ENCODE measurements at regions not wholly inside any gene's neighbourhood (a gene's known extent, or its start where the extent isn't known, plus 50 kb on each side); places are given as distances from the start of the nearest gene placed in this dataset.

- no peak for TF ChIP-seq EZH2phosphoT487 (IDR thresholded peaks at IDR 0.05; ENCODE audit: borderline replicate concordance, low read depth)
- no peak for TF ChIP-seq POLR2AphosphoS5 (IDR thresholded peaks at IDR 0.05; ENCODE audit: low read depth, low read length)
- TF ChIP-seq TEAD4 (IDR thresholded peaks at IDR 0.05; ENCODE audit: borderline replicate concordance, insufficient read depth): no peak
- no peak for TF ChIP-seq SIN3A (IDR thresholded peaks at IDR 0.05; ENCODE audit: borderline replicate concordance, low read depth, low read length)
- no peak for TF ChIP-seq MXI1 (IDR thresholded peaks at IDR 0.05; ENCODE audit: low read depth, low read length)
- no peak for TF ChIP-seq NFIC (IDR thresholded peaks at IDR 0.05; ENCODE audit: borderline replicate concordance)
- no peak for TF ChIP-seq ZBTB33 (IDR thresholded peaks at IDR 0.05; ENCODE audit: borderline replicate concordance, low read depth)
- Histone ChIP-seq H2AFZ (ENCODE audit: low read depth) (no peak overlapping the region), H3K9ac (no peak overlapping the region), H3K27me3 (ENCODE audit: insufficient read depth) (no peaks in the 10 kb centered on the region), H3K79me2 (ENCODE audit: insufficient read depth) (no peaks in the 10 kb centered on the region), H3K27ac (ENCODE audit: low read depth in 2 of 2, low read length in 1 of 2) (no peak overlapping the region), H4K20me1 (ENCODE audit: insufficient read depth) (no peaks in the 10 kb centered on the region), H3F3A (replicated peaks; ENCODE audit: insufficient read depth) (no peaks in the 10 kb centered on the region), H3K4me1 (ENCODE audit: control insufficient read depth in 1 of 2, insufficient read depth in 2 of 2, low read depth in 1 of 2, low read length in 1 of 2) (no peaks in the 10 kb centered on the region), H3K9me2 (no peaks in the 10 kb centered on the region), H3K4me3 (ENCODE audit: low read depth in 2 of 2, low read length in 1 of 2) (no peak overlapping the region), H3K4me2 (no peak overlapping the region), H3K9me3 (no peaks in the 10 kb centered on the region), H3K36me3 (replicated peaks in 1 of 2; ENCODE audit: control insufficient read depth in 1 of 2, insufficient read depth in 2 of 2, low read length in 1 of 2) (no peaks in the 10 kb centered on the region)
- 25% methylated on average over 14 of the region's 14 CpGs for WGBS (ENCODE audit: low lambda C conversion rate)
- ChIA-PET CTCF (no interaction called here), POLR2A (no interaction called here)
- no peak for DNase-seq
These were observed 262.9 kb upstream of the PROX1 start for GRCh38 chr1:213724640-213725536.

- H3K9me3 ChIP-seq: no peaks in the 10 kb centered on the region
- no peaks in the 10 kb centered on the region for H4K20me1 ChIP-seq (ENCODE audit: insufficient read depth)
- H2AFZ ChIP-seq (ENCODE audit: low read depth): no peak overlapping the region
- H3K4me2 ChIP-seq: no peak overlapping the region
- no peak for DNase-seq
- ChIA-PET POLR2A (no interaction called here), CTCF (no interaction called here)
- no peaks in the 10 kb centered on the region for H3K27me3 ChIP-seq (ENCODE audit: insufficient read depth)
- no peaks in the 10 kb centered on the region for H3K36me3 ChIP-seq (replicated peaks in 1 of 2; ENCODE audit: control insufficient read depth in 1 of 2, insufficient read depth in 2 of 2, low read length in 1 of 2)
- no peak for TF ChIP-seq NRF1 (IDR thresholded peaks at IDR 0.05; ENCODE audit: low read depth, low read length)
- no peak for TF ChIP-seq SIN3A (IDR thresholded peaks at IDR 0.05; ENCODE audit: borderline replicate concordance, low read depth, low read length)
- no peak for TF ChIP-seq IRF3 (IDR thresholded peaks at IDR 0.05; ENCODE audit: low read depth, low read length)
- H3K9ac ChIP-seq: no peak overlapping the region
- WGBS (ENCODE audit: low lambda C conversion rate): 53% methylated on average over 20 of the region's 20 CpGs
- no peaks in the 10 kb centered on the region for H3K79me2 ChIP-seq (ENCODE audit: insufficient read depth)
- H3K9me2 ChIP-seq: no peaks in the 10 kb centered on the region
- H3K4me3 ChIP-seq (ENCODE audit: low read depth in 2 of 2, low read length in 1 of 2): no peak overlapping the region
- no peaks in the 10 kb centered on the region for H3F3A ChIP-seq (replicated peaks; ENCODE audit: insufficient read depth)
- H3K27ac ChIP-seq (ENCODE audit: low read depth in 2 of 2, low read length in 1 of 2): no peak overlapping the region
- H3K4me1 ChIP-seq (ENCODE audit: control insufficient read depth in 1 of 2, insufficient read depth in 2 of 2, low read depth in 1 of 2, low read length in 1 of 2): no peaks in the 10 kb centered on the region
These were observed 259.8 kb upstream of the PROX1 start for GRCh38 chr1:213727853-213728592.

All from SK-N-SH (cell line).